Parathyroid adenoma (tissue), 2 donors: ENCODE measurements at regions not wholly inside any gene's neighbourhood (a gene's known extent, or its start where the extent isn't known, plus 50 kb on each side); places are given as distances from the start of the nearest gene placed in this dataset.

ENCODE experiments used
- H2AFZ ChIP-seq: fragments of 300-600 bp; sonication (generic); one replicate; pipeline ENCODE4 v1.7.0; 2017; ENCODE audit warnings: antibody characterized with exemption, mild to moderate bottlenecking
- H3K27ac ChIP-seq: fragments of 300-600 bp; sonication (generic); one replicate; pipeline ENCODE4 v1.7.0; 2017
- H3K27me3 ChIP-seq: fragments of 300-600 bp; sonication (generic); one replicate; pipeline ENCODE4 v1.7.0; 2017; ENCODE audit warnings: low read length; ENCODE audit not compliant: control insufficient read depth, insufficient read depth
- H3K36me3 ChIP-seq: fragments of 300-600 bp; sonication (generic); one replicate; pipeline ENCODE4 v1.7.0; 2017; ENCODE audit warnings: low read length; ENCODE audit not compliant: control insufficient read depth, insufficient read depth
- H3K4me1 ChIP-seq: fragments of 300-600 bp; sonication (generic); one replicate; pipeline ENCODE4 v1.7.0; 2017; ENCODE audit warnings: control low read depth
- H3K4me2 ChIP-seq: fragments of 300-600 bp; sonication (generic); one replicate; pipeline ENCODE4 v1.7.0; 2017; ENCODE audit warnings: low read length
- H3K4me3 ChIP-seq: fragments of 300-600 bp; sonication (generic); one replicate; pipeline ENCODE4 v1.7.0; 2017; ENCODE audit warnings: low read depth, low read length
- H3K79me2 ChIP-seq: fragments of 300-600 bp; sonication (generic); one replicate; pipeline ENCODE4 v1.7.0; 2017; ENCODE audit warnings: control low read depth
- H3K9ac ChIP-seq: fragments of 300-600 bp; sonication (generic); one replicate; pipeline ENCODE4 v1.7.0; 2017; ENCODE audit warnings: mild to moderate bottlenecking
- H3K9me3 ChIP-seq: fragments of 300-600 bp; sonication (generic); one replicate; pipeline ENCODE4 v1.7.0; 2017; ENCODE audit warnings: low read length; ENCODE audit not compliant: control insufficient read depth
- CTCF ChIP-seq: fragments of 300-600 bp; sonication (generic); IDR thresholded peaks from one replicate; pipeline ENCODE4 v1.7.0; 2017; ENCODE audit warnings: antibody characterized with exemption, mild to moderate bottlenecking
- donor health status: primary hyperparathyroidism.

DNA sequence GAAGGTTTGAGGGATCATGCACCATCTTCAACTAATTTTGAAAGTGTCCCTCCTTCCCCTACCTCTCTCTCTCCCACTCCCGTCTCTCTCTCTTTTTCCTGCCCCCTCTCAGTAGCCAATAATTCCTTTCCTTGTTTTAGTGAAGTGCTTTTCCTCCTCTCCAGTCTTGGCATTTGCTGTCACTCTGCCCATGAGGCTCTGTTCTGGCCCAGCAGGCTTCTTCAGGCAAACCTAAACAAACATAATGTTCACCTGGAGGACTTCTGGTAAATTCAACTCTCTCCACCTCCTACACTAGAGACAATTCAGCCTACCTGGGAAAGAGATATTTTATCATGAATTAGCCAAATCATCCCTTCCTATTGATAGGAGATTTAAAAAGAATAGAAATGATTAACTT lies 86.6 kb upstream of the ADRA1D start:
- Histone ChIP-seq H3K79me2 (no peaks in the 10 kb centered on the region), H3K36me3 (no peaks in the 10 kb centered on the region), H3K4me3 (no peak overlapping the region), H3K9ac (no peak overlapping the region), H3K4me2 (no peak overlapping the region), H3K27ac (no peak overlapping the region), H3K27me3 (no peaks in the 10 kb centered on the region), H2AFZ (no peak overlapping the region), H3K4me1 (no peaks in the 10 kb centered on the region), H3K9me3 (no peaks in the 10 kb centered on the region)
- no peak for TF ChIP-seq CTCF

DNA sequence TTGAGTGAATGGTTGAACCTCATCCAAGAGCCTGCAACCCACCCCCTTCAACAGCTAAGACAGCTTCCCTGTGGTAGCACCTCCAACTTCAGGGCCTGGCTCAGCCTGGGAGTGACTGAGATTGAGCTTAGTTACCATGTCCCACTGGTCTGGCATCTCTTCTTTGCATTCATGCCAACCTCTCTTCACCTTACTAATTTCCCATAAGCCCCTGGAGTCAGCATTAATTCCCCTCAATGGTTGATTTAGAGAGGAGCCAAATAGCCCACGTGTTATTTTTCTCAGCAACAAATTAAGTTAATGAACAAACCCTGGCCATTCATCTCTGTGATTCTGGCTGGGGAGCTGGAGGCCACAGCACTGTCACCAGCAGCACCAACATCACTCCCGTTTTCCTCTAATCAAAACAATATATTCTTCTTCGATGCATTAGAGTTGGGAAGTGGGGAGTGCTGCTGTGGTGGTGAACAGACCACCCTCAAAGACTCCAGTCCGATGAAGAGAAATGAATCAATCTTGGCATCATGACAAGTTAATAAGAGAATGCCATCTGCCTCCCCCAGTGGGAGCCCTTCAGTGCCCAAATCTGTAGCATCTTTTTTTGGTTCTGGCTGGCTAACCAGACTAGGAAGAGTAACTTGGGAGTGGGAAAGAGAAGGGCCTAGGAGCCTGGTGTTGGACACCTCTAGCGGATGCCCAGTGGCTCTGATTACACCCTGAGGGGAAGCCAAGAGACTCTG lies 83.2 kb upstream of the ADRA1D start:
- no peak overlapping the region for H3K4me2 ChIP-seq
- no peaks in the 10 kb centered on the region for H3K4me1 ChIP-seq
- H3K4me3 ChIP-seq, result no peak overlapping the region
- H3K27me3 ChIP-seq, result no peaks in the 10 kb centered on the region
- no peak overlapping the region for H3K9ac ChIP-seq
- H3K79me2 ChIP-seq, result no peaks in the 10 kb centered on the region
- H3K36me3 ChIP-seq, result no peaks in the 10 kb centered on the region
- H2AFZ ChIP-seq, result no peak overlapping the region
- no peak overlapping the region for H3K27ac ChIP-seq
- TF ChIP-seq CTCF, result no peak
- H3K9me3 ChIP-seq, result no peaks in the 10 kb centered on the region

- H3K27me3 ChIP-seq, result no peaks in the 10 kb centered on the region
These were observed 80.9 kb upstream of the ADRA1D start for GRCh38 chr20:4330011-4330410.

DNA sequence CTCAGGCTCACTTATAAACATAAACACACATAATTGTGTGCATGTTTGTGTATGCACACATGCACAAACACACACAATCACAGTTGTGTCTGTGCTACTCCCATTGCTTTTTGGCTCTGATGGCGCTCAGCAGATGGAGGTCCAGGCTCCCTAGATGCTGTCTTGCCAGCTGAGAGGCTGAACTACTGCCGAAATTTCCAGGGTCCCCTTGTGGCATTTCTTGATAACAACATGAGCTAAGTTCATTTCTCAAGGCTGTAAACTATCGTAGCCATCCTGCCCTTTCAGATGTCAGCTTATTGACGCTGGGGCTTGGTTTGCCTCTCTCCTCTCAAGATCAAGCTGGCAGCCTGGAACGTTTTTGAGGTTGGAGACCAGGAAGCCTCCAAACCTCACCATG lies 80.1 kb upstream of the ADRA1D start:
- no peaks in the 10 kb centered on the region for H3K9me3 ChIP-seq
- no peak overlapping the region for H2AFZ ChIP-seq
- no peaks in the 10 kb centered on the region for H3K36me3 ChIP-seq
- H3K4me1 ChIP-seq, result no peaks in the 10 kb centered on the region
- H3K4me3 ChIP-seq, result no peak overlapping the region
- no peak overlapping the region for H3K4me2 ChIP-seq
- H3K27ac ChIP-seq, result no peak overlapping the region
- no peak overlapping the region for H3K9ac ChIP-seq
- no peaks in the 10 kb centered on the region for H3K27me3 ChIP-seq
- no peak for TF ChIP-seq CTCF
- H3K79me2 ChIP-seq, result no peaks in the 10 kb centered on the region

More at GRCh38 chr20:4330011-4330410, 80.9 kb upstream of the ADRA1D start:
- no peaks in the 10 kb centered on the region for H3K9me3 ChIP-seq
- H3K4me2 ChIP-seq, result no peak overlapping the region
- H2AFZ ChIP-seq, result no peak overlapping the region
- TF ChIP-seq CTCF, result no peak
- H3K27ac ChIP-seq, result no peak overlapping the region
- no peaks in the 10 kb centered on the region for H3K36me3 ChIP-seq
- H3K9ac ChIP-seq, result no peak overlapping the region
- H3K79me2 ChIP-seq, result no peaks in the 10 kb centered on the region
- H3K4me3 ChIP-seq, result no peak overlapping the region
- H3K4me1 ChIP-seq, result no peaks in the 10 kb centered on the region

DNA sequence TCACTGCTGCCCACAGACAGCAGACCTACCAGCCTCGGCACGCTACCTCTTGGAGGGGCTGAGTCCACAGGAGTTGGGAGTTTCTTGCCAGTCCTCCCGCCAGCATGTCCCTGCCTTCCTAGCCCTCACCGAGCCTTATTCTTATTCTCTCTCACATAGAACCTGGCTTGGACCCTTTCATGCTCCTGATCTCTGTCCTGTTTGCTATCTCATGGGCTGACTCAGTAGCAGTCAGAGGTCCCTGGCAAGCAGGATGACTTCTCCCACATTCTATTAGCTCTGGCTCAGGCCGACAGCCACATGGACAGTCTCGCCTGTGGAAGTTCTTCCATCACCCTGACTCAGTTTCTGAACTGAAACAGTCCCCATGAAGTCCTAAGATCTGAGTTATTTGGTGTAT lies 79.5 kb upstream of the ADRA1D start:
- Histone ChIP-seq H3K4me1 (no peaks in the 10 kb centered on the region), H3K27ac (no peak overlapping the region), H3K9ac (no peak overlapping the region), H2AFZ (no peak overlapping the region), H3K9me3 (no peaks in the 10 kb centered on the region), H3K27me3 (no peaks in the 10 kb centered on the region), H3K4me2 (no peak overlapping the region), H3K4me3 (no peak overlapping the region), H3K36me3 (no peaks in the 10 kb centered on the region), H3K79me2 (no peaks in the 10 kb centered on the region)
- no peak for TF ChIP-seq CTCF
